NCI-H345 (cell line): ENCODE measurements at regions not wholly inside any gene's neighbourhood (a gene's known extent, or its start where the extent isn't known, plus 50 kb on each side); places are given as distances from the start of the nearest gene placed in this dataset.
"Not testable (repeated sequence)": the region's sequence is repeated elsewhere in the genome, so short reads cannot be mapped to it uniquely, and the experiment has no call there.

Experiments
- DNase-seq: peaks from one replicate; lab custom pipeline; 2025; lab: John Stamatoyannopoulos, UW

GRCh38 chr4:16450724-16451123 lies 224.5 kb upstream of the TAPT1 start:
- DNase-seq, result no peak

- DNase-seq, result no peak
Observed at GRCh38 chr4:16450031-16450430, 223.8 kb upstream of the TAPT1 start.

GRCh38 chr4:16449406-16449805 lies 223.1 kb upstream of the TAPT1 start:
- DNase-seq, result no peak

- no peak for DNase-seq
Observed at GRCh38 chr4:16448241-16448840, 222.1 kb upstream of the TAPT1 start.

- DNase-seq, result no peak
Observed at GRCh38 chr4:16443504-16444088, 217.3 kb upstream of the TAPT1 start.

GRCh38 chr4:16442296-16442695 lies 216.0 kb upstream of the TAPT1 start:
- no peak for DNase-seq

GRCh38 chr4:16439768-16440167 lies 213.5 kb upstream of the TAPT1 start:
- no peak for DNase-seq

GRCh38 chr4:16438986-16439385 lies 212.7 kb upstream of the TAPT1 start:
- DNase-seq, result no peak

GRCh38 chr4:16437836-16438235 lies 211.6 kb upstream of the TAPT1 start:
- no peak for DNase-seq

GRCh38 chr4:16431866-16432265 lies 205.6 kb upstream of the TAPT1 start:
- no peak for DNase-seq

GRCh38 chr4:16418814-16419213 lies 192.5 kb upstream of the TAPT1 start:
- DNase-seq, result no peak

- DNase-seq, result no peak
Observed at GRCh38 chr4:16417198-16417597, 190.9 kb upstream of the TAPT1 start.

GRCh38 chr4:16416601-16417000 lies 190.3 kb upstream of the TAPT1 start:
- DNase-seq, result no peak

- no peak for DNase-seq
Observed at GRCh38 chr4:16415751-16416150, 189.5 kb upstream of the TAPT1 start.

GRCh38 chr4:16413814-16414555 lies 187.7 kb upstream of the TAPT1 start:
- no peak for DNase-seq

- no peak for DNase-seq
Observed at GRCh38 chr4:16411501-16412085, 185.3 kb upstream of the TAPT1 start.

- DNase-seq, result not testable (repeated sequence)
Observed at GRCh38 chr4:16393216-16393615, 166.9 kb upstream of the TAPT1 start.

- no peak for DNase-seq
Observed at GRCh38 chr4:16391196-16391595, 164.9 kb upstream of the TAPT1 start.

GRCh38 chr4:16387448-16387847 lies 161.2 kb upstream of the TAPT1 start:
- DNase-seq, result no peak

GRCh38 chr4:16386711-16387320 lies 160.5 kb upstream of the TAPT1 start:
- no peak for DNase-seq

- no peak for DNase-seq
Observed at GRCh38 chr4:16384576-16384975, 158.3 kb upstream of the TAPT1 start.

GRCh38 chr4:16382571-16382970 lies 156.3 kb upstream of the TAPT1 start:
- no peak for DNase-seq

- no peak for DNase-seq
Observed at GRCh38 chr4:16377887-16378286, 151.6 kb upstream of the TAPT1 start.
